Right lobe of liver (tissue), 6 donors: ENCODE measurements at regions not wholly inside any gene's neighbourhood (a gene's known extent, or its start where the extent isn't known, plus 50 kb on each side); places are given as distances from the start of the nearest gene placed in this dataset.

Experiments used
- ATAC-seq, 4 donors: fragments of 200-7000 bp; cut with Tn5 transposase; one replicate each; pipeline ENCODE4 v1.9.1; 2020; ENCODE audit warnings: mild to moderate bottlenecking in 4 of 4, moderate library complexity in 4 of 4
- DNase-seq, 3 donors: peaks; one replicate each; pipeline ENCODE4 v3.0.0-alpha.2; 2020
- H3K27ac ChIP-seq, 3 donors: fragments of 200-600 bp; one replicate each; pipeline ENCODE4 v1.8.0; 2022
- H3K27me3 ChIP-seq, 2 donors: fragments of 200-600 bp; one replicate each; pipeline ENCODE4 v1.8.0; 2022
- H3K36me3 ChIP-seq, 4 donors: fragments of 200-600 bp; sonication (generic) in 1 of 4; one replicate each; pipeline versions ENCODE4 v1.5.1 to v1.8.0; 2017 to 2022; ENCODE audit warnings: control low read depth in 1 of 4
- H3K4me1 ChIP-seq, 4 donors: fragments of 200-600 bp; sonication (generic) in 1 of 4; one replicate each; pipeline versions ENCODE4 v1.5.1 to v1.8.0; 2017 to 2022; ENCODE audit warnings: control low read depth in 1 of 4
- H3K4me3 ChIP-seq, 3 donors: fragments of 200-600 bp; one replicate each; pipeline ENCODE4 v1.8.0; 2022
- H3K9me3 ChIP-seq, 4 donors: fragments of 200-600 bp; sonication (generic) in 1 of 4; one replicate each; pipeline versions ENCODE4 v1.5.1 to v1.8.0; 2017 to 2022; ENCODE audit warnings: control low read depth in 1 of 4
- CTCF ChIP-seq, 4 donors: fragments of 200-600 bp in 3 of 4; fragments of 450-650 bp in 1 of 4; IDR thresholded peaks; one replicate each; pipeline versions ENCODE4 v1.5.1 to v1.8.0; 2016 to 2022; ENCODE audit warnings: antibody characterized with exemption in 4 of 4, mild to moderate bottlenecking in 2 of 4
- POLR2A ChIP-seq: fragments of 450-650 bp; IDR thresholded peaks from one replicate; pipeline ENCODE4 v1.6.1; 2017; ENCODE audit warnings: antibody characterized with exemption, mild to moderate bottlenecking
- WGBS: methylation state at CpG from one replicate; pipeline ENCODE4 v1.1.6; 2018; ENCODE audit warnings: low coverage, low lambda C conversion rate; ENCODE audit not compliant: insufficient coverage; ENCODE audit errors: missing lambda C conversion rate; 5-methylcytosine and 5-hydroxymethylcytosine counted together
- intact Hi-C, 2 donors: fragments of 100-400 bp; cut with DNase I; formaldehyde crosslinking; loops; one replicate each; pipeline versions ENCODE4 v1.11.2 to v1.14.1; 2022
- donor health status: DM: no; HTN: yes; CAD: no.
- donor health status: DM: no; HTN: no; CAD: no.
- donor health status: DM: no; HTN: no; CAD: no.
- donor health status: DM: no; HTN: yes; CAD: no.
- donor health status: DM: no; HTN: yes; CAD: no.

- WGBS = 65% methylated on average over 2 of the region's 2 CpGs
- Histone ChIP-seq H3K36me3 (no peaks in the 10 kb centered on the region), H3K27ac (no peak overlapping the region), H3K27me3 (no peaks in the 10 kb centered on the region), H3K4me3 (no peak overlapping the region), H3K4me1 (no peaks in the 10 kb centered on the region), H3K9me3 (no peaks in the 10 kb centered on the region)
- TF ChIP-seq POLR2A (no peak), CTCF (IDR thresholded peaks at IDR 0.05) (no peak)
- DNase-seq (no peak), ATAC-seq (no peak)
- intact Hi-C loops = no loop called here
These were observed 1212.4 kb upstream of the PHF14 start for GRCh38 chr7:9761224-9761623.

- Histone ChIP-seq H3K36me3 (no peaks in the 10 kb centered on the region), H3K9me3 (no peaks in the 10 kb centered on the region), H3K4me1 (no peaks in the 10 kb centered on the region), H3K27me3 (no peaks in the 10 kb centered on the region), H3K27ac (no peak overlapping the region), H3K4me3 (no peak overlapping the region)
- intact Hi-C loops = no loop called here
- TF ChIP-seq CTCF (IDR thresholded peaks at IDR 0.05) (no peak), POLR2A (no peak)
- ATAC-seq = no peak
- DNase-seq = no peak
- 60% methylated on average over 1 of the region's 2 CpGs for WGBS
These were observed 1196.8 kb upstream of the PHF14 start for GRCh38 chr7:9776900-9777299.

- 100% methylated on average over 1 of the region's 7 CpGs for WGBS
- no peak for TF ChIP-seq POLR2A
- no peak for TF ChIP-seq CTCF (IDR thresholded peaks at IDR 0.05)
- H3K36me3 ChIP-seq = no peaks in the 10 kb centered on the region
- H3K27ac ChIP-seq = no peak overlapping the region
- intact Hi-C loops = no loop called here
- DNase-seq = no peak
- H3K4me1 ChIP-seq = no peaks in the 10 kb centered on the region
- no peak overlapping the region for H3K4me3 ChIP-seq
- no peaks in the 10 kb centered on the region for H3K27me3 ChIP-seq
- H3K9me3 ChIP-seq = no peaks in the 10 kb centered on the region
- ATAC-seq = no peak
These were observed 1195.3 kb upstream of the PHF14 start for GRCh38 chr7:9778367-9778766.

- Histone ChIP-seq H3K36me3 (no peaks in the 10 kb centered on the region), H3K4me1 (no peaks in the 10 kb centered on the region), H3K27me3 (no peaks in the 10 kb centered on the region), H3K4me3 (no peak overlapping the region), H3K27ac (no peak overlapping the region), H3K9me3 (no peaks in the 10 kb centered on the region)
- intact Hi-C loops = no loop called here
- TF ChIP-seq POLR2A (no peak), CTCF (IDR thresholded peaks at IDR 0.05) (no peak)
- no peak for ATAC-seq
- no peak for DNase-seq
- 68% methylated on average over 2 of the region's 2 CpGs for WGBS
These were observed 1192.0 kb upstream of the PHF14 start for GRCh38 chr7:9781710-9782109.

GRCh38 chr7:9782275-9782674 is 1191.4 kb upstream of the PHF14 start:
- Histone ChIP-seq H3K4me1 (no peaks in the 10 kb centered on the region), H3K36me3 (no peaks in the 10 kb centered on the region), H3K4me3 (no peak overlapping the region), H3K27ac (no peak overlapping the region), H3K27me3 (no peaks in the 10 kb centered on the region), H3K9me3 (no peaks in the 10 kb centered on the region)
- DNase-seq (no peak), ATAC-seq (no peak)
- TF ChIP-seq CTCF (IDR thresholded peaks at IDR 0.05) = no peak
- no peak for TF ChIP-seq POLR2A
- intact Hi-C loops = no loop called here
- 74% methylated on average over 2 of the region's 2 CpGs for WGBS
